Adrenal gland (tissue), 9 donors: ENCODE measurements at regions not wholly inside any gene's neighbourhood (a gene's known extent, or its start where the extent isn't known, plus 50 kb on each side); places are given as distances from the start of the nearest gene placed in this dataset.

ENCODE experiments used
- DNase-seq, 7 donors: peaks; one replicate each; pipeline ENCODE4 v3.0.0-alpha.2; 2019 to 2020
- H3K27ac ChIP-seq, 5 donors: fragments of 200-600 bp; sonication (generic) in 4 of 5; 1 replicate in 3 of 5; 2 replicates in 2 of 5; pipeline versions ENCODE4 v1.5.1 to v1.8.0; 2016 to 2020; ENCODE audit warnings: mild to moderate bottlenecking in 1 of 5
- H3K27me3 ChIP-seq: fragments of 200-600 bp; 2 replicates; pipeline ENCODE4 v1.8.0; 2021
- H3K36me3 ChIP-seq, 2 donors: fragments of 200-600 bp; replicated peaks in 1 of 2; 1 replicate in 1 of 2; 2 replicates in 1 of 2; pipeline versions ENCODE4 v1.5.1 to v1.8.0; 2018 to 2022
- H3K4me1 ChIP-seq, 2 donors: fragments of 200-600 bp; replicated peaks in 1 of 2; 1 replicate in 1 of 2; 2 replicates in 1 of 2; pipeline versions ENCODE4 v1.5.1 to v1.8.0; 2018 to 2021
- H3K4me3 ChIP-seq, 4 donors: fragments of 200-600 bp; sonication (generic) in 3 of 4; one replicate each; pipeline ENCODE4 v1.5.1; 2016 to 2018
- H3K9me3 ChIP-seq, 3 donors: fragments of 200-600 bp; sonication (generic) in 1 of 3; replicated peaks in 1 of 3; 1 replicate in 2 of 3; 2 replicates in 1 of 3; pipeline versions ENCODE4 v1.5.1 to v1.8.0; 2016 to 2021
- POLR2A ChIP-seq, 2 donors: fragments of 450-650 bp; IDR thresholded peaks; one replicate each; pipeline ENCODE4 v1.6.1; 2017; ENCODE audit warnings: antibody characterized with exemption in 2 of 2, mild to moderate bottlenecking in 2 of 2, moderate library complexity in 1 of 2
- WGBS, 4 donors: extraction: QIAGEN DNeasy Blood & Tissue Kit in 2 of 4; methylation state at CpG; one replicate each; pipeline versions ENCODE4 v1.1.5 to v1.1.7; 2013 to 2017; 5-methylcytosine and 5-hydroxymethylcytosine counted together
- intact Hi-C, 2 donors: fragments of 100-400 bp; cut with DNase I; formaldehyde crosslinking; loops; one replicate each; pipeline versions ENCODE4 v1.14.1 to v1.15.0; 2022 to 2023
- TF ChIP-seq, protein P1 (sequence below), 6 experiments: fragments of 450-650 bp in 4 of 6; fragments of 200-600 bp in 2 of 6; sonication (generic) in 1 of 6; IDR thresholded peaks; 1 replicate in 5 of 6; 2 replicates in 1 of 6; pipeline versions ENCODE4 v1.5.1 to v1.8.0; 2016 to 2021; ENCODE audit warnings: antibody characterized with exemption in 6 of 6, mild to moderate bottlenecking in 2 of 6, moderate library complexity in 1 of 6
- donor health status: healthy with polysubstance abuse.
- donor health status: Bipolar disorder and iron deficiency.
- donor health status: DM: yes; HTN: yes; CAD: no.
- donor health status: DM: no; HTN: no; CAD: no.
- donor health status: DM: no; HTN: no; CAD: no.

DNA sequence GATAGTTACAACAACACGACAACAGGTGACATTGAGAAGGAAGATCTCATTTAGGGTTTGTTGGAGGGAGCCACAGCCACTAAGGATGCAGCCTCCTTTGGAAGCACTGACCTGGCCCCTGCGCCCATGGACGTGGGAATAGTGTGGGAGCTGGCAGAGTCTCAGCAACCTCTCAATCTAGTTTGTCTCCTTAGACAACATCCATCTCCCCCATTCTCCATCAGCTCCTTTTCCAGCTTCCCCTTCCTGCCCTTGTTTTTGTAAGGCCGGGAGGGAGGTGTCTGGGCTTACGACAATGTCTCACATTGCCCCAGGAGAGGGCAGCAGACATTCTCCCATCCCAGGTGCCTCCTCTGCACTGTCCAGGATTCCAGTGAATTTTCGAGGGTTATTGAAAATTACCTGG is 170.2 kb upstream of the PZP start:
- WGBS, 4 donors = 40 to 60% (median 53%) methylated on average over 6 of the region's 6 CpGs
- DNase-seq = no peak
- Histone ChIP-seq H3K9me3 (no peaks in the 10 kb centered on the region), H3K36me3 (no peaks in the 10 kb centered on the region), H3K4me3 (no peak overlapping the region), H3K27ac (no peak overlapping the region), H3K27me3 (no peaks in the 10 kb centered on the region), H3K4me1 (no peaks in the 10 kb centered on the region)
- intact Hi-C loops = no loop called here
- no peak for TF ChIP-seq POLR2A (IDR thresholded peaks at IDR 0.05)
- TF ChIP-seq, protein P1, sequence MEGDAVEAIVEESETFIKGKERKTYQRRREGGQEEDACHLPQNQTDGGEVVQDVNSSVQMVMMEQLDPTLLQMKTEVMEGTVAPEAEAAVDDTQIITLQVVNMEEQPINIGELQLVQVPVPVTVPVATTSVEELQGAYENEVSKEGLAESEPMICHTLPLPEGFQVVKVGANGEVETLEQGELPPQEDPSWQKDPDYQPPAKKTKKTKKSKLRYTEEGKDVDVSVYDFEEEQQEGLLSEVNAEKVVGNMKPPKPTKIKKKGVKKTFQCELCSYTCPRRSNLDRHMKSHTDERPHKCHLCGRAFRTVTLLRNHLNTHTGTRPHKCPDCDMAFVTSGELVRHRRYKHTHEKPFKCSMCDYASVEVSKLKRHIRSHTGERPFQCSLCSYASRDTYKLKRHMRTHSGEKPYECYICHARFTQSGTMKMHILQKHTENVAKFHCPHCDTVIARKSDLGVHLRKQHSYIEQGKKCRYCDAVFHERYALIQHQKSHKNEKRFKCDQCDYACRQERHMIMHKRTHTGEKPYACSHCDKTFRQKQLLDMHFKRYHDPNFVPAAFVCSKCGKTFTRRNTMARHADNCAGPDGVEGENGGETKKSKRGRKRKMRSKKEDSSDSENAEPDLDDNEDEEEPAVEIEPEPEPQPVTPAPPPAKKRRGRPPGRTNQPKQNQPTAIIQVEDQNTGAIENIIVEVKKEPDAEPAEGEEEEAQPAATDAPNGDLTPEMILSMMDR (IDR thresholded peaks at IDR 0.05) = no peak

DNA sequence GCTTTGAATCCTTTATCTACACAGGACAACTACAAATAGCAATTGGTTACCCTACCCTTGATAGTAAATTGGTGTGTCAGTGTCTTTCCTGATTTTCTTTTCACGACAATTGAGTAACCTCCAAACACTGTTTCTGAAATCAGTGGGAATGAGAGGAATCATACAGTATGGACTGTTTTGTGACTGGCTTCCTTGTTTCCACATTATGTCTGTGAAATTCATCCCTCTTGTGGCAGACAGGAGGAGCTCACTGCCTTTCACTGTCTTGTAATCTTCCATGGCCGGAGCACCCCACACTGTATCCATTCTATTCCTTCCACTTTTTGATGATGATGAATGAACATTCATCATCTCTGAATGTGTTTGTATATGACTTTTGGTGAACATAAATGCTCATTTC is 164.0 kb upstream of the PZP start:
- Histone ChIP-seq H3K27ac (no peak overlapping the region), H3K36me3 (no peaks in the 10 kb centered on the region), H3K4me1 (no peaks in the 10 kb centered on the region), H3K9me3 (no peaks in the 10 kb centered on the region), H3K4me3 (no peak overlapping the region), H3K27me3 (no peaks in the 10 kb centered on the region)
- intact Hi-C loops = no loop called here
- no peak for DNase-seq
- WGBS, 4 donors = 64 to 85% (median 77%) methylated on average over 2 of the region's 2 CpGs
- TF ChIP-seq, protein P1 (IDR thresholded peaks at IDR 0.05) = no peak
- no peak for TF ChIP-seq POLR2A (IDR thresholded peaks at IDR 0.05)

DNA sequence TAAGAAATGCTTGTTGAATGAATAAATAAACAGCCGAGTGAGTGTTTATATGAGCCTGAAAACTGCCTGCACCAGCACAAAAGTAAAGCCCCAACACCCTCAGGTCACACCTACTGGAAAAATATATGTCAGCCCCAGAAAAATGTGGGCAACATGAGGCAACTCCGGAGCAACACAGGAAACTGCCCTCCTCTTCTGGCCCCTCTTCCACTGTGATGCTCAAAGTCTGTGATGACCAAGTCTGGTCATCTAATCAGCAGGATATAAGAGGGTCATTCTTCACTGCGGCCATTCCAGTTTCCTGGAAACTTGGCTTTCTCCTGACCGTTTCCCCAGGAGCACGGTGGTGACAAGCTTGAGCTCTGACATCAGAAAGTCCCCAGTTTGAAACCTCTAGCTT is 159.6 kb upstream of the PZP start:
- H3K36me3 ChIP-seq = no peaks in the 10 kb centered on the region
- 65 to 70% (median 68%) methylated on average over 5 of the region's 5 CpGs for WGBS, 4 donors
- no peak overlapping the region for H3K4me3 ChIP-seq
- H3K9me3 ChIP-seq = no peaks in the 10 kb centered on the region
- no peak overlapping the region for H3K27ac ChIP-seq
- no peak for DNase-seq
- no peaks in the 10 kb centered on the region for H3K4me1 ChIP-seq
- intact Hi-C loops = no loop called here
- H3K27me3 ChIP-seq = no peaks in the 10 kb centered on the region
- TF ChIP-seq, protein P1 (IDR thresholded peaks at IDR 0.05) = no peak
- TF ChIP-seq POLR2A (IDR thresholded peaks at IDR 0.05) = no peak

DNA sequence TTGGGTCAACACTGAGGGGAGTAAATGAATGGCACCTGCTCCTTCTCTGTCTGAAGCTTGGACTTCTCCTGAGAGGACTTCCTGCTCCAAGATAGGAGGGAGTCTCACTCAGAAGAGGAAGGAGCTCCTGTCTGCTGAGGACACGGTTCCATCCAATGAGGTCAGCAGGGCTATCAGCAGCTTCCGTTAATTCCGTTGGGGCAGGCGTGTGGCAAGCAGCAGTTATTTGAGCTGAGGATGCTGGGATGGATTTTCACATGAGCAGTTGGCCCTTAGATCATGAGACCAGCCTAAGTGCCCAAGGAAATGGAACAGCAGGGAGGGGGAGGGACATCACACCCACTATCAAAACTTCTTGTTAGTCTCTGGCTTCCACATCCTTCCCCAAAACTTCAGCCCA is 159.0 kb upstream of the PZP start:
- Histone ChIP-seq H3K9me3 (no peaks in the 10 kb centered on the region), H3K36me3 (no peaks in the 10 kb centered on the region), H3K27me3 (no peaks in the 10 kb centered on the region), H3K27ac (no peak overlapping the region), H3K4me1 (no peaks in the 10 kb centered on the region), H3K4me3 (no peak overlapping the region)
- peak in 2 of 7 donors; percentile 7 to 23 for DNase-seq
- intact Hi-C loops = no loop called here
- TF ChIP-seq, protein P1 (IDR thresholded peaks at IDR 0.05) = no peak
- TF ChIP-seq POLR2A (IDR thresholded peaks at IDR 0.05) = no peak
- 50 to 66% (median 61%) methylated on average over 4 of the region's 4 CpGs for WGBS, 4 donors
